Endothelial cell of umbilical vein (primary cell): ENCODE measurements at regions not wholly inside any gene's neighbourhood (a gene's known extent, or its start where the extent isn't known, plus 50 kb on each side); places are given as distances from the start of the nearest gene placed in this dataset.

Experiments used
- BruUV-seq: library from RNA; stranded (reverse); fragments of 400-500 nt; replicated peaks from 2 replicates; lab custom pipeline; 2021; lab: Mats Ljungman, UMichigan
- CTCF ChIA-PET: fragments of 300-600, 350-600 bp; sonication (Branson Sonifier 250); formaldehyde crosslinking; loops from one replicate; lab custom pipeline; 2021; ENCODE audit warnings: antibody characterized with exemption, inconsistent platforms; lab: Charles Lee
- POLR2A ChIA-PET: fragments of 300-600, 350-600 bp; sonication (Branson Sonifier 250); formaldehyde crosslinking; loops from one replicate; lab custom pipeline; 2021; ENCODE audit warnings: antibody characterized with exemption, inconsistent platforms; lab: Charles Lee
- DNase-seq: peaks from one replicate; pipeline ENCODE4 v3.0.0-alpha.2; 2011; ENCODE audit warnings: low read depth, low spot score
- FAIRE-seq: peaks from 2 replicates; lab custom pipeline; 2011; peaks lifted over from hg19 to GRCh38; lab: Jason Lieb, UNC
- H2AFZ ChIP-seq: 2 replicates; pipeline ENCODE4 v1.6.0; 2012; ENCODE audit warnings: low read depth, low read length, control low read depth, inconsistent platforms
- H3K27ac ChIP-seq: 2 replicates; pipeline ENCODE4 v1.5.1; 2011; ENCODE audit warnings: low read depth, mild to moderate bottlenecking, control low read depth, low read length, moderate library complexity; ENCODE audit not compliant: insufficient read depth
- H3K27me3 ChIP-seq, 2 experiments: 2 replicates each; pipeline versions ENCODE4 v1.6.0 to v1.6.1; 2011; ENCODE audit warnings: low read length in 2 of 2, mixed read lengths in 1 of 2; ENCODE audit not compliant: control insufficient read depth in 2 of 2, insufficient read depth in 2 of 2
- H3K36me3 ChIP-seq, 2 experiments: 2 replicates in 1 of 2; 3 replicates in 1 of 2; pipeline ENCODE4 v1.5.1; 2011; ENCODE audit warnings: low read length in 2 of 2, mild to moderate bottlenecking in 1 of 2, moderate library complexity in 1 of 2; ENCODE audit not compliant: control insufficient read depth in 2 of 2, insufficient read depth in 2 of 2; ENCODE audit errors: extremely low read depth in 1 of 2
- H3K4me1 ChIP-seq: 3 replicates; pipeline ENCODE4 v1.5.1; 2011; ENCODE audit warnings: mild to moderate bottlenecking, low read length; ENCODE audit not compliant: control insufficient read depth, insufficient read depth; ENCODE audit errors: extremely low read depth
- H3K4me2 ChIP-seq: 2 replicates; pipeline ENCODE4 v1.6.1; 2011; ENCODE audit warnings: low read length, control low read depth, mixed read lengths; ENCODE audit not compliant: insufficient read depth
- H3K4me3 ChIP-seq, 3 experiments: fragments of 200-600 bp in 1 of 3; sonication (generic), shearing (Covaris generic) in 1 of 3; replicated peaks in 1 of 3; 2 replicates each; pipeline ENCODE4 v1.5.1; 2011 to 2016; ENCODE audit warnings: control low read depth in 3 of 3, low read length in 3 of 3, mild to moderate bottlenecking in 2 of 3, inconsistent platforms in 1 of 3, low read depth in 1 of 3, moderate library complexity in 1 of 3; ENCODE audit not compliant: insufficient read depth in 1 of 3
- H3K79me2 ChIP-seq: 2 replicates; pipeline ENCODE4 v1.6.0; 2012; ENCODE audit warnings: low read length, inconsistent platforms; ENCODE audit not compliant: control insufficient read depth, insufficient read depth
- H3K9ac ChIP-seq: replicated peaks from 2 replicates; pipeline ENCODE3; 2011; ENCODE audit warnings: low read length, control low read depth; ENCODE audit not compliant: insufficient read depth; ENCODE audit errors: extremely low read depth
- H3K9me1 ChIP-seq: replicated peaks from 3 replicates; pipeline ENCODE4 v1.6.0; 2011; ENCODE audit warnings: mild to moderate bottlenecking, low read length; ENCODE audit not compliant: control insufficient read depth, insufficient read depth; ENCODE audit errors: extremely low read depth
- H3K9me3 ChIP-seq: replicated peaks from 2 replicates; pipeline ENCODE4 v1.5.1; 2012; ENCODE audit warnings: low read length, inconsistent platforms; ENCODE audit not compliant: control insufficient read depth, insufficient read depth
- H4K20me1 ChIP-seq: replicated peaks from 2 replicates; pipeline ENCODE3; 2011; ENCODE audit warnings: mild to moderate bottlenecking, low read length; ENCODE audit not compliant: control insufficient read depth, insufficient read depth; ENCODE audit errors: extremely low read depth
- EZH2 ChIP-seq: IDR thresholded peaks from 2 replicates; pipeline ENCODE4 v1.6.1; 2012; ENCODE audit warnings: borderline replicate concordance, low read depth, mild to moderate bottlenecking, moderate library complexity, low read length, inconsistent platforms; ENCODE audit not compliant: severe bottlenecking
- FOS ChIP-seq: IDR thresholded peaks from 2 replicates; pipeline ENCODE4 v1.6.1; 2011; ENCODE audit warnings: mild to moderate bottlenecking, low read length, moderate library complexity, borderline replicate concordance; ENCODE audit not compliant: insufficient read depth
- GATA2 ChIP-seq: IDR thresholded peaks from 2 replicates; pipeline ENCODE4 v1.7.0; 2011; ENCODE audit warnings: low read depth, mild to moderate bottlenecking, moderate library complexity, mixed read lengths, low read length; ENCODE audit not compliant: insufficient read length, insufficient read depth
- JUN ChIP-seq: IDR thresholded peaks from 2 replicates; pipeline ENCODE4 v1.6.1; 2011; ENCODE audit warnings: borderline replicate concordance, low read depth; ENCODE audit not compliant: insufficient read length, insufficient read depth
- MAX ChIP-seq: IDR thresholded peaks from 2 replicates; pipeline ENCODE4 v1.6.1; 2011; ENCODE audit not compliant: insufficient read depth, insufficient read length
- MYC ChIP-seq: IDR thresholded peaks from one replicate; pipeline ENCODE4 v1.6.1; 2011; ENCODE audit warnings: mild to moderate bottlenecking, low read depth, low read length
- POLR2A ChIP-seq: IDR thresholded peaks from 2 replicates; pipeline ENCODE4 v1.6.1; 2012; ENCODE audit warnings: low read depth, mild to moderate bottlenecking, control low read depth, low read length
- POLR2AphosphoS5 ChIP-seq: IDR thresholded peaks from 2 replicates; pipeline ENCODE4 v1.6.1; 2012; ENCODE audit warnings: low read depth, mild to moderate bottlenecking, control low read depth, low read length, moderate library complexity; ENCODE audit not compliant: insufficient read depth
- dilution Hi-C: fragments of 300-500 bp; cut with MboI; formaldehyde crosslinking; loops from one replicate; pipeline ENCODE4 v1.15.0; 2019; ENCODE audit warnings: low sequenced_read_pairs; ENCODE audit not compliant: extremely low pct_ligation_motif_present
- intact Hi-C: fragments of 100-400 bp; cut with micrococcal nuclease; formaldehyde crosslinking; loops from one replicate; pipeline ENCODE4 v1.10.0; 2022
- TF ChIP-seq, protein P1 (sequence below), 2 donors: IDR thresholded peaks; 1 replicate in 1 of 2; 2 replicates in 1 of 2; pipeline ENCODE4 v1.5.1; 2011; ENCODE audit warnings: low read length in 2 of 2, mild to moderate bottlenecking in 2 of 2, moderate library complexity in 2 of 2, control low read depth in 1 of 2, inconsistent platforms in 1 of 2, low read depth in 1 of 2; ENCODE audit not compliant: insufficient read depth in 1 of 2; ENCODE audit errors: extremely low read depth in 1 of 2

DNA sequence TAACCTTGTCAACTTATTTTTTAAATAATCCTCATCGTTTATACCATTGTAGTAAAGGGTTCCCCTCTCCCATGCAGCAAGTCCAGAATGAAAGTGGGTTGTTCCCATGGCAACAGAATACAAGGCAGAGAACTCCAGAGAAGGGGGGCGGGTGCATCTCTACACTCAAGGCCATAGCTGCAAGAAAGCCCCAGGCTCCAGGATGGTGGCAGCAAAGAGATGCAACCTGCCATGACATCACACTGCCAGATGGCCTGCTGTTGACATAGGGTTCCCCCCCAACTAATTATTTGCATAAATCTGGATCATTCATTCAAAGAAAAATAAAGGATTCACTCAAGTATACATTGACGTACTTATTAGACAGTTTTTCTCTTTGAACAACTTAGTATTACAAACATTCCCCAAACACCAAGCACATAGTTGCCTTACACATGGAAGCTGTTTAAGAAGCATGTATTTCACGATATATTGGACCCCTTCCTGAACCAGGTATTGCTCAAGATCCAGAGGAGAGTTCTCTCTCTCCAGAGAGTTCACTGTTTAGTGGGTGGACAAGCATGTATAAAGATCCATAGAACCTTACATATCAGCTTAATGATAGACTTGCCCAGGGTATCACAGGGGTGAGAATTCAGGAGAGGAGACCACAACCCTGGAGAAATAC, 87.4 kb upstream of the KLF7 start:
- Histone ChIP-seq H3K36me3 (no peaks in the 10 kb centered on the region), H3K4me3 (no peak overlapping the region), H2AFZ (no peak overlapping the region), H3K9ac (no peak overlapping the region), H3K9me3 (no peaks in the 10 kb centered on the region), H4K20me1 (no peaks in the 10 kb centered on the region), H3K27ac (no peak overlapping the region), H3K4me2 (no peak overlapping the region), H3K27me3 (no peaks in the 10 kb centered on the region), H3K79me2 (no peaks in the 10 kb centered on the region), H3K4me1 (peaks cover 24% of the 10 kb centered on the region), H3K9me1 (no peaks in the 10 kb centered on the region)
- dilution Hi-C loops (no loop called here), intact Hi-C loops (no loop called here)
- ChIA-PET POLR2A (no interaction called here), CTCF (interaction anchor here (0.8 kb wide), 2 partner anchors 20 to 219 kb away, joined by 3 read pairs; no protein-coding TSS in a partner anchor)
- TF ChIP-seq POLR2AphosphoS5 (no peak), MYC (no peak), EZH2 (no peak), FOS (no peak), GATA2 (no peak), POLR2A (no peak), MAX (no peak), JUN (no peak)
- TF ChIP-seq, protein P1, sequence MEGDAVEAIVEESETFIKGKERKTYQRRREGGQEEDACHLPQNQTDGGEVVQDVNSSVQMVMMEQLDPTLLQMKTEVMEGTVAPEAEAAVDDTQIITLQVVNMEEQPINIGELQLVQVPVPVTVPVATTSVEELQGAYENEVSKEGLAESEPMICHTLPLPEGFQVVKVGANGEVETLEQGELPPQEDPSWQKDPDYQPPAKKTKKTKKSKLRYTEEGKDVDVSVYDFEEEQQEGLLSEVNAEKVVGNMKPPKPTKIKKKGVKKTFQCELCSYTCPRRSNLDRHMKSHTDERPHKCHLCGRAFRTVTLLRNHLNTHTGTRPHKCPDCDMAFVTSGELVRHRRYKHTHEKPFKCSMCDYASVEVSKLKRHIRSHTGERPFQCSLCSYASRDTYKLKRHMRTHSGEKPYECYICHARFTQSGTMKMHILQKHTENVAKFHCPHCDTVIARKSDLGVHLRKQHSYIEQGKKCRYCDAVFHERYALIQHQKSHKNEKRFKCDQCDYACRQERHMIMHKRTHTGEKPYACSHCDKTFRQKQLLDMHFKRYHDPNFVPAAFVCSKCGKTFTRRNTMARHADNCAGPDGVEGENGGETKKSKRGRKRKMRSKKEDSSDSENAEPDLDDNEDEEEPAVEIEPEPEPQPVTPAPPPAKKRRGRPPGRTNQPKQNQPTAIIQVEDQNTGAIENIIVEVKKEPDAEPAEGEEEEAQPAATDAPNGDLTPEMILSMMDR (IDR thresholded peaks at IDR 0.05; ENCODE audit: extremely low read depth in 1 of 2, insufficient read depth in 1 of 2, low read depth in 1 of 2, low read length in 2 of 2): no peak
- FAIRE-seq (no peak), DNase-seq (no peak)
- BruUV-seq: no TSS peak
